OCI-LY7 (cell line): ENCODE measurements at regions not wholly inside any gene's neighbourhood (a gene's known extent, or its start where the extent isn't known, plus 50 kb on each side); places are given as distances from the start of the nearest gene placed in this dataset.

Experiments used
- BruUV-seq: library from RNA; stranded (reverse); fragments of 400-500 nt; replicated peaks from 2 replicates; lab custom pipeline; 2021; lab: Mats Ljungman, UMichigan
- CTCF ChIA-PET: fragments of 300-600 bp; sonication (Branson Sonifier 250); formaldehyde crosslinking; loops from one replicate; lab custom pipeline; 2022; ENCODE audit warnings: antibody characterized with exemption; ENCODE audit not compliant: unreplicated experiment; lab: Charles Lee
- POLR2A ChIA-PET: fragments of 300-600 bp; sonication (Branson Sonifier 250); formaldehyde crosslinking; loops from one replicate; lab custom pipeline; 2022; ENCODE audit warnings: antibody characterized with exemption; lab: Charles Lee
- DNase-seq: peaks from one replicate; pipeline ENCODE4 v3.0.0-alpha.2; 2015; ENCODE audit warnings: low spot score
- H2AFZ ChIP-seq: fragments of 200-600 bp; sonication (generic), shearing (Covaris generic); 2 replicates; pipeline ENCODE4 v1.6.1; 2014; ENCODE audit warnings: mild to moderate bottlenecking, antibody characterized with exemption, low read length, moderate library complexity
- H3K27ac ChIP-seq: fragments of 200-600 bp; sonication (generic); 2 replicates; pipeline ENCODE4 v1.5.1; 2014; ENCODE audit warnings: mixed run types, low read depth, mild to moderate bottlenecking, moderate library complexity, low read length, inconsistent platforms; ENCODE audit not compliant: poor library complexity, severe bottlenecking
- H3K36me3 ChIP-seq: fragments of 200-600 bp; sonication (generic); 2 replicates; pipeline ENCODE4 v1.6.1; 2014; ENCODE audit warnings: mild to moderate bottlenecking, antibody characterized with exemption, low read length, moderate library complexity, mixed read lengths; ENCODE audit not compliant: insufficient read depth
- H3K4me1 ChIP-seq: fragments of 200-600 bp; sonication (generic); 2 replicates; pipeline ENCODE4 v1.5.1; 2014; ENCODE audit warnings: mild to moderate bottlenecking, low read length; ENCODE audit not compliant: insufficient read depth, poor library complexity, severe bottlenecking
- H3K4me2 ChIP-seq: fragments of 200-600 bp; sonication (generic); 2 replicates; pipeline ENCODE4 v1.6.1; 2014; ENCODE audit warnings: mild to moderate bottlenecking, low read length
- H3K4me3 ChIP-seq: fragments of 200-600 bp; sonication (generic); 2 replicates; pipeline ENCODE4 v1.5.1; 2014; ENCODE audit warnings: mild to moderate bottlenecking, low read depth, low read length; ENCODE audit not compliant: poor library complexity, severe bottlenecking
- H3K79me2 ChIP-seq: fragments of 200-600 bp; sonication (generic); 2 replicates; pipeline ENCODE4 v1.6.1; 2016; ENCODE audit warnings: low read depth, mild to moderate bottlenecking, low read length, moderate library complexity, mixed read lengths; ENCODE audit not compliant: insufficient read depth
- H3K9me2 ChIP-seq: fragments of 200-600 bp; sonication (generic); 2 replicates; pipeline ENCODE4 v1.6.1; 2016; ENCODE audit warnings: mild to moderate bottlenecking, low read length, mixed read lengths; ENCODE audit not compliant: insufficient read depth
- H3K9me3 ChIP-seq: fragments of 200-600 bp; sonication (generic); 2 replicates; pipeline ENCODE4 v1.6.1; 2014; ENCODE audit warnings: mild to moderate bottlenecking, mixed run types, low read length, mixed read lengths
- H4K20me1 ChIP-seq: fragments of 200-600 bp; sonication (generic); 2 replicates; pipeline ENCODE4 v1.6.1; 2014; ENCODE audit warnings: mild to moderate bottlenecking, antibody characterized with exemption, low read length, moderate library complexity, mixed read lengths; ENCODE audit not compliant: insufficient read depth
- CTCF ChIP-seq: fragments of 200-600 bp; sonication (generic); conservative IDR thresholded peaks from 2 replicates; pipeline ENCODE4 v1.5.1; 2014; ENCODE audit warnings: mild to moderate bottlenecking, antibody characterized with exemption, low read length, moderate library complexity, mixed read lengths
- EZH2phosphoT487 ChIP-seq: fragments of 200-600 bp; sonication (generic); IDR thresholded peaks from 2 replicates; pipeline ENCODE4 v1.6.1; 2018; ENCODE audit warnings: low read depth, borderline replicate concordance, mild to moderate bottlenecking, mixed run types, antibody characterized with exemption, low read length, moderate library complexity, mixed read lengths
- intact Hi-C: fragments of 100-400 bp; cut with micrococcal nuclease; formaldehyde crosslinking; loops from one replicate; pipeline ENCODE4 v1.10.0; 2022; ENCODE audit not compliant: unreplicated experiment

GRCh38 chr5:84825606-84826005, 440.9 kb upstream of the EDIL3 start:
- ChIA-PET POLR2A (no interaction called here), CTCF (no interaction called here)
- no TSS peak for BruUV-seq
- Histone ChIP-seq H3K36me3 (no peaks in the 10 kb centered on the region), H3K79me2 (no peaks in the 10 kb centered on the region), H3K27ac (no peak overlapping the region), H3K9me2 (no peaks in the 10 kb centered on the region), H2AFZ (no peak overlapping the region), H4K20me1 (no peaks in the 10 kb centered on the region), H3K4me1 (no peaks in the 10 kb centered on the region), H3K9me3 (no peaks in the 10 kb centered on the region), H3K4me2 (no peak overlapping the region), H3K4me3 (no peak overlapping the region)
- no peak for TF ChIP-seq CTCF
- TF ChIP-seq EZH2phosphoT487 = no peak
- no peak for DNase-seq
- intact Hi-C loops = no loop called here

DNA sequence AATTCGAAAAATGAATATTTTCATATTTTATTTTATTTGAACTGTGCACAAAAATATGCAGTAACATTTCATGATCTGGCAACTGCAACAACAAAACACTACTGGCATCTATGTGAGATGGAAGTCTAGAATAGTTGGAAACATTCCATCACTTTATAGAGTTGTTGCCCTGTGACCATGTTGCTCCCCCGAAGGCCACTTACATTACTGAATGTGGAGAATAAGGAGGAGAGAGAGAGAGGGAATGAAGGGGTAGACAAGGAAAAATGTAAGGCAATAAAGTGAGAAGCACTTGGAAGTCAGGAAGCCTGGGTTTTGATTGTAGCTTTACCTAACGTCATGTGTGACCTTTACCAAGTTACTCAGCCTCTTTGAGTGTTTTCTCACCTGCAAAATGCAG, 437.2 kb upstream of the EDIL3 start:
- TF ChIP-seq EZH2phosphoT487 = no peak
- TF ChIP-seq CTCF = no peak
- H3K4me1 ChIP-seq = no peaks in the 10 kb centered on the region
- H3K9me3 ChIP-seq = no peaks in the 10 kb centered on the region
- H3K4me3 ChIP-seq = no peak overlapping the region
- no peaks in the 10 kb centered on the region for H3K79me2 ChIP-seq
- DNase-seq = no peak
- H3K27ac ChIP-seq = no peak overlapping the region
- no peak overlapping the region for H2AFZ ChIP-seq
- POLR2A ChIA-PET = no interaction called here
- intact Hi-C loops = loop anchor here (5.0 kb wide), 1 partner anchor 870 kb away; no protein-coding TSS in a partner anchor
- CTCF ChIA-PET = no interaction called here
- no peaks in the 10 kb centered on the region for H3K9me2 ChIP-seq
- BruUV-seq = no TSS peak
- H3K4me2 ChIP-seq = no peak overlapping the region
- H4K20me1 ChIP-seq = no peaks in the 10 kb centered on the region
- no peaks in the 10 kb centered on the region for H3K36me3 ChIP-seq

DNA sequence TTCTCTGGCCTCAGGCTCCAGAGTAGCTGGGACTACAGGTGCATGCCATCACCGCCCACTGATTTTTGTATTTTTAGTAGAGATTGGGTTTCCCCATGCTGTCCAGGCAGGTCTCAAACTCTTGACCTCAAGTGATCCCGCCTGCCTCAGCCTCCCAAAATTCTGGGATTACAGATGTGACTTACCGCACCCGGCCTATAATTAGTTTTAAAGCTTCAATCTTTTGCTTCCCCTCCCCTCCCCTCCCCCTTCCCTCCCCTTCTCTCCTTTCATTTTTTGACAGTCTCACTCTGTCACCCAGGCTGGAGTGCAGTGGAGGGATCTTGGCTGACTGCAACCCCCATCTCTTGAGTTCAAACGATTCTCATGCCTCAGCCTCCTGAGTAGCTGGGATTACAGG, 433.3 kb upstream of the EDIL3 start:
- Histone ChIP-seq H3K9me2 (no peaks in the 10 kb centered on the region), H3K27ac (no peak overlapping the region), H3K4me3 (no peak overlapping the region), H3K9me3 (no peaks in the 10 kb centered on the region), H3K4me2 (no peak overlapping the region), H3K79me2 (no peaks in the 10 kb centered on the region), H3K4me1 (no peaks in the 10 kb centered on the region), H4K20me1 (no peaks in the 10 kb centered on the region), H2AFZ (no peak overlapping the region), H3K36me3 (no peaks in the 10 kb centered on the region)
- intact Hi-C loops = no loop called here
- TF ChIP-seq EZH2phosphoT487 (no peak), CTCF (no peak)
- DNase-seq = no peak
- ChIA-PET POLR2A (interaction anchor here (0.6 to 0.9 kb wide), 2 partner anchors 69 to 1315 kb away, joined by 3 read pairs; no protein-coding TSS in a partner anchor), CTCF (no interaction called here)
- no TSS peak for BruUV-seq
